Neural crest cell (in vitro differentiated cells): ENCODE measurements at regions not wholly inside any gene's neighbourhood (a gene's known extent, or its start where the extent isn't known, plus 50 kb on each side); places are given as distances from the start of the nearest gene placed in this dataset.

Experiments
- DNase-seq: peaks from one replicate; pipeline ENCODE4 v3.0.0; 2021; ENCODE audit warnings: low read depth, mixed read lengths, low spot score
- H3K27ac Mint-ChIP-seq: one replicate; pipeline ENCODE4 v1.8.0; 2021; ENCODE audit warnings: mild to moderate bottlenecking, mixed read lengths; ENCODE audit not compliant: unreplicated experiment
- H3K27me3 Mint-ChIP-seq: 2 replicates; pipeline ENCODE4 v1.8.0; 2021; ENCODE audit warnings: low read depth, mild to moderate bottlenecking, mixed read lengths
- H3K36me3 Mint-ChIP-seq: 2 replicates; pipeline ENCODE4 v1.8.0; 2021; ENCODE audit warnings: low read depth, mild to moderate bottlenecking, mixed read lengths
- H3K4me1 Mint-ChIP-seq: 2 replicates; pipeline ENCODE4 v1.8.0; 2021; ENCODE audit warnings: mixed read lengths
- H3K4me3 Mint-ChIP-seq: one replicate; pipeline ENCODE4 v1.8.0; 2021; ENCODE audit warnings: mild to moderate bottlenecking, mixed read lengths
- H3K9me3 Mint-ChIP-seq: 2 replicates; pipeline ENCODE4 v1.8.0; 2021; ENCODE audit warnings: mixed read lengths
- CTCF ChIP-seq: fragments of 200-600 bp; sonication (generic); conservative IDR thresholded peaks from 2 replicates; pipeline ENCODE4 v1.5.0; 2021; ENCODE audit warnings: antibody characterized with exemption, mild to moderate bottlenecking

GRCh38 chr17:73942703-73943415 lies 260.6 kb upstream of the RPL38 start:
- Mint-ChIP-seq H3K27me3 (peaks cover 22% of the 10 kb centered on the region), H3K9me3 (no peaks in the 10 kb centered on the region), H3K4me3 (no peak overlapping the region), H3K4me1 (no peaks in the 10 kb centered on the region), H3K36me3 (no peaks in the 10 kb centered on the region), H3K27ac (no peak overlapping the region)
- DNase-seq, result no peak
- TF ChIP-seq CTCF, result no peak

GRCh38 chr17:73943416-73944110 lies 259.9 kb upstream of the RPL38 start:
- no peak for TF ChIP-seq CTCF

GRCh38 chr17:73944366-73944765 lies 259.1 kb upstream of the RPL38 start:
- H3K27ac Mint-ChIP-seq, result no peak overlapping the region
- DNase-seq, result no peak

More at GRCh38 chr17:73943416-73944110, 259.9 kb upstream of the RPL38 start:
- no peak for DNase-seq
- Mint-ChIP-seq H3K4me1 (no peaks in the 10 kb centered on the region), H3K4me3 (no peak overlapping the region), H3K27ac (no peak overlapping the region), H3K36me3 (no peaks in the 10 kb centered on the region), H3K27me3 (peaks cover 24% of the 10 kb centered on the region), H3K9me3 (no peaks in the 10 kb centered on the region)

GRCh38 chr17:73947281-73947965 lies 256.1 kb upstream of the RPL38 start:
- Mint-ChIP-seq H3K4me1 (peaks cover 6% of the 10 kb centered on the region), H3K27me3 (peaks cover 18% of the 10 kb centered on the region)
- TF ChIP-seq CTCF, result no peak

More at GRCh38 chr17:73944366-73944765, 259.1 kb upstream of the RPL38 start:
- Mint-ChIP-seq H3K4me3 (no peak overlapping the region), H3K36me3 (no peaks in the 10 kb centered on the region), H3K4me1 (no peaks in the 10 kb centered on the region), H3K9me3 (no peaks in the 10 kb centered on the region), H3K27me3 (peaks cover 21% of the 10 kb centered on the region)
- TF ChIP-seq CTCF, result no peak

GRCh38 chr17:73947966-73948355 lies 255.5 kb upstream of the RPL38 start:
- Mint-ChIP-seq H3K36me3 (no peaks in the 10 kb centered on the region), H3K4me3 (no peak overlapping the region), H3K4me1 (peaks cover 6% of the 10 kb centered on the region), H3K9me3 (no peaks in the 10 kb centered on the region), H3K27me3 (peaks cover 18% of the 10 kb centered on the region), H3K27ac (no peak overlapping the region)
- no peak for TF ChIP-seq CTCF
- DNase-seq, result no peak

More at GRCh38 chr17:73947281-73947965, 256.1 kb upstream of the RPL38 start:
- Mint-ChIP-seq H3K9me3 (no peaks in the 10 kb centered on the region), H3K27ac (no peak overlapping the region), H3K4me3 (no peak overlapping the region), H3K36me3 (no peaks in the 10 kb centered on the region)
- DNase-seq, result no peak
